Neuron (in vitro differentiated cells): ENCODE measurements at regions not wholly inside any gene's neighbourhood (a gene's known extent, or its start where the extent isn't known, plus 50 kb on each side); places are given as distances from the start of the nearest gene placed in this dataset.

Experiments used
- H2AFZ ChIP-seq: one replicate; pipeline ENCODE4 v1.6.1; 2013; ENCODE audit warnings: low read depth, mild to moderate bottlenecking, inconsistent platforms, low read length, moderate library complexity
- H3K27me3 ChIP-seq: one replicate; pipeline ENCODE4 v1.6.1; 2013; ENCODE audit warnings: low read length; ENCODE audit not compliant: insufficient read depth
- H3K36me3 ChIP-seq: one replicate; pipeline ENCODE4 v1.6.1; 2013; ENCODE audit warnings: low read length; ENCODE audit not compliant: insufficient read depth
- H3K4me1 ChIP-seq: one replicate; pipeline ENCODE4 v1.6.1; 2013; ENCODE audit warnings: low read length; ENCODE audit not compliant: insufficient read depth
- H3K4me3 ChIP-seq: 2 replicates; pipeline ENCODE4 v1.5.1; 2013; ENCODE audit warnings: mild to moderate bottlenecking, low read length, moderate library complexity
- H3K9me3 ChIP-seq: one replicate; pipeline ENCODE4 v1.6.1; 2013; ENCODE audit warnings: low read length

DNA sequence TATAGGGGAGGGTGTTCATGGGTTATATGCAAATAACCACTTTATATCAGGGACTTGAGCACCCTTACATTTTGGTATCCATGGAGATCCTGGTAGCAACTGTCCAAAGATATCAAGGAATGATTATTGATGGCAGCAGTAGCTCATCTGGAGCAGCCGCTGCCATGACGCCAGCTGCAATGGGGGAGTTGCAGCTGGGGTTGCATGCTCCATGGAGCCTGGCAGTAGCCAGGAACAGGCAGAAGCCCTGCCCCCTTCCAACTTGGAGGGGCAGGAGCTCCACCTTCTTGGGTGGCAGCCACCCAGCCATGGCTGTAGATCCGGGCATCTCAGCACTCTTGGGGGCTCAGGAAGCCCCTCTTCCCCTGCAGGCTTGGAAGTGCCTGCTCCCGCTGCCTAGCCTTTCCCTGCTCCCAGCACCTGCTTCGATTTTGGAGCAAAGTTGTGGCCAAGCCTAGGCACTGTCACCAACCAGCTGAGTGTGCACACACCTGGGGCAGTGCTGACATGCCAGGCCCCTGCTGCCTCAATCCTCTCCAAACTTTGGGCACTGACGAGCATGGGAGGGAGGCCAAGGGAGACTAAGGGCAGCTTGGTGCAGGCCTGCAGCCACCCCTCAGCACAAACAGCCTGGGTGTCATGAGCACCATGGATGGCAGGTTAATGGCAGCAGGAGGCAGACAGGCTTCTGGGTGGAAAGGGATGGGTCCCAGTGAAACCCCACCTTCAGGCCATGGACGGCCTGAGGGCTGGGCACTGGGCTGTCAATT is 235.6 kb upstream of the CSNK1A1L start:
- Histone ChIP-seq H3K4me3 (no peak overlapping the region), H3K27me3 (no peaks in the 10 kb centered on the region), H3K4me1 (no peaks in the 10 kb centered on the region), H3K36me3 (no peaks in the 10 kb centered on the region), H3K9me3 (no peaks in the 10 kb centered on the region), H2AFZ (no peak overlapping the region)

DNA sequence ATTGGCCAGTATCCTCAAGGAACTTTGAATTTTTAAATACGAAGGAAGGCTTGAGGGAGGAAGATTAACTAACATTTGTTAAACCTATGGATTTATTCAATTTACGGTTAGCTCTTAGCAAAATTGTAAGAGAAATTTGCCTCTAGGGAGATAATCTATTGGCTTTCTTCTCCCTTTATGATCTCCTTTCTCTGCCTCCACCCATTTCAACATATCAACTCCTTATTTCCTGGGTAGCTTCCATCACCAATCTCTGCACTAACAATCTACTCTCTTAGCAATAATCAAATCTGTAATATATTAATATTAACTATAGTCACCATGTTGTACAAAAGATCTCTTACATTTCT is 233.9 kb upstream of the CSNK1A1L start:
- Histone ChIP-seq H2AFZ (no peak overlapping the region), H3K36me3 (no peaks in the 10 kb centered on the region), H3K9me3 (no peaks in the 10 kb centered on the region), H3K4me1 (no peaks in the 10 kb centered on the region), H3K4me3 (no peak overlapping the region), H3K27me3 (no peaks in the 10 kb centered on the region)

DNA sequence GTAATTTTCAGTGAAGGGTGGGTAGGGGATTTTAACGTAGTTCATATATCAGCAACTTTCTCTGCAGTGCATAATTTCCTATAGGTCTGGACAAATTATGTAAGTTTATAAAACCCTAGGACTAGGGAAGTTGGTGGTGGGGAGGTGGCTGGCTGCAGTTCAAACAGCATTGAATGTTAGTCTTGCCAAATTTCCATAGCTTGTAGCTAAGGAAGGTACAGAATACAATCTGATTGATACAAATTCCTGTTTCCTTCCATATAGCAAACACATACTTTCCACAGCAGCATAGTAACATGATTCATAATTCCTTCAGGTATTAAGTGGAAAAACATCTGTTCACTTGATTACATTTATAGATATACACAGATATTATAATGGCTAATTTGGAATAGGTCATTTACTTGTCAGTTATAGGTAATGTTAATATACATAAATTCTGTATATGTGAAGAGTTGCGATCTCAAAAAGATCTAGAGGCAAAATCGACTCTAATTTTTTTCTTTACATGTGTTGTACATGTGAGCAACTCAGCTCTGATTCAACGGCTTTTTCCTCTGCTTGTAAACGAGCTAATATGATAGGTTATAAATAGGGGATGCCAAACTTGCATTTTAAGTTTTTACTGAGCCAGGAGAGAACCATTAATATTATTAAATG is 233.4 kb upstream of the CSNK1A1L start:
- no peak overlapping the region for H3K4me3 ChIP-seq
- no peaks in the 10 kb centered on the region for H3K4me1 ChIP-seq
- H2AFZ ChIP-seq = no peak overlapping the region
- no peaks in the 10 kb centered on the region for H3K27me3 ChIP-seq
- H3K9me3 ChIP-seq = no peaks in the 10 kb centered on the region
- H3K36me3 ChIP-seq = no peaks in the 10 kb centered on the region

DNA sequence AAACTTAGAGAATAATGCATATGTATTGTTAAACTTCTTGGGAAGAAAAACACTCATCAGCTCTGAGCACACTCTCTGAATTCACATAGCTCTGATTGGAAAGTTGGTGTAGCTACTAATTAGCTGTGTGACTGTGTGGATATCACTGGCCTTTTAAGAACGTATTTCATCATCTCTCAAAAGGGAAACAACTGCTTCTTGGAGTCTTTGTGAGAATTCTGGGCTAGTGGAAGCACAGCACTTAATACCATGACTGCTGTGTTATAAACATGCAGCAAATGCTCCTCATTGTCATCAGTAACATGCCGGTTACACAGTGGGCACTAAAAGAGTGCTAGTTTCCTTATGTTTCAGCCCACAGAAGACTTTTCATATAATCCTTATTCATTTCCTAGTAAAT is 220.9 kb upstream of the CSNK1A1L start:
- H3K4me1 ChIP-seq = no peaks in the 10 kb centered on the region
- H3K27me3 ChIP-seq = no peaks in the 10 kb centered on the region
- H3K4me3 ChIP-seq = no peak overlapping the region
- no peaks in the 10 kb centered on the region for H3K9me3 ChIP-seq
- H2AFZ ChIP-seq = no peak overlapping the region
- no peaks in the 10 kb centered on the region for H3K36me3 ChIP-seq

DNA sequence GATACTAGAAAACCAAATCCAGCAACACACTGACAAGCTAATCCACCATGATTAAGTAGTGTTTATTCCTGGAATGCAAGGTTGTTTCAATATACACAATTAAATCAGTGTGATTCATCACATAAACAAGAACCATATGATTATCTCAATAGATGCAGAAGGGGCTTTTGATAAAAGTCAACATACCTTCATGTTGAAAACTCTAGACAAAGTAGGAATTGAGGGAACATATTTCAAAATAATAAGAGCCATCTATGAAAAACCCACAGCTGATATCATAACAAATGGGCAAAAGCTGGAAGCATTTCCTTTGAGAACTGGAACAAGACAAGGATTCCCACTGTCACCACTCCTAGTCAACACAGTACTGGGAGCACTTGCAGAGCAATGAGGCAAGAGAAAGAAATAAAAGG is 213.6 kb upstream of the CSNK1A1L start:
- Histone ChIP-seq H3K36me3 (no peaks in the 10 kb centered on the region), H2AFZ (no peak overlapping the region), H3K27me3 (no peaks in the 10 kb centered on the region), H3K9me3 (no peaks in the 10 kb centered on the region), H3K4me1 (no peaks in the 10 kb centered on the region), H3K4me3 (no peak overlapping the region)

DNA sequence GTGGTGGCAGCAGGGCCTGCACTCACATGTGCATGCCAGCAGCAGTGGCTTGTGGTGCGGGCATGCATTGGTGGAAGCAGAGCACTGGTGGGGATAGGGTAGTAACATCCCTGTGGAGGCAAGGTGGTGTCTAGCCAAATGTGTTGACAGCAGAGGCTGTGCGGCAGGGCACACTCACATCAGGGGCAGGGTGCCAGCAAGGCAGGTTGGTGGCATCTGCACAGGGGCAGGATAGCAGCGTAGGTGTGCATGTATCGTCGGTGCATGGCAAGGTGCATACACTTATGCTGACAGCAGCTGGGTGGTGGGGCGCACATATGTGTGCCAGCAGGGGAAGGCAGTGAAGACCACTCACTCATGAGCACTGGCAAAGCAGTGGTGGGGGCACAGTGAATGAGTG is 211.5 kb upstream of the CSNK1A1L start:
- Histone ChIP-seq H3K36me3 (no peaks in the 10 kb centered on the region), H3K4me1 (no peaks in the 10 kb centered on the region), H3K9me3 (no peaks in the 10 kb centered on the region), H3K27me3 (no peaks in the 10 kb centered on the region), H3K4me3 (no peak overlapping the region), H2AFZ (no peak overlapping the region)

DNA sequence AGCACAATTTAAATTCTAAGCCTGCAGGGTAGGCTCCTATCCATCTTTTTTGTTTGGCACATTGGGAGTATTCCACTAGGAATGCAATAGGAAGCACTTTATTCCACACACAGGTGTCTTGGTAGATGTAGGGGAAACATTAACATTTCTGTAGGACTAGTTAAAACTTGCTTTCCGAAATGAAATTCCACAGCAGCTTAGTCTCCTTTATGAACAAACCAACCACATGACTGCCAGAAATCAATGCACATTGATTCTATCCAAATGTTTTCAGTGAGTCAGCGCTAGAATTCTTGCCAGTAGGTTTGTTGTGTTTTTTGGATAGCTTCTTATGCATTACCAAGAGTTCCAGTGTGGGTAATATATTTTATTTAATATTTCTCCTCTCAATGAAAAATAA is 207.9 kb upstream of the CSNK1A1L start:
- H3K4me3 ChIP-seq = no peak overlapping the region
- no peaks in the 10 kb centered on the region for H3K4me1 ChIP-seq

DNA sequence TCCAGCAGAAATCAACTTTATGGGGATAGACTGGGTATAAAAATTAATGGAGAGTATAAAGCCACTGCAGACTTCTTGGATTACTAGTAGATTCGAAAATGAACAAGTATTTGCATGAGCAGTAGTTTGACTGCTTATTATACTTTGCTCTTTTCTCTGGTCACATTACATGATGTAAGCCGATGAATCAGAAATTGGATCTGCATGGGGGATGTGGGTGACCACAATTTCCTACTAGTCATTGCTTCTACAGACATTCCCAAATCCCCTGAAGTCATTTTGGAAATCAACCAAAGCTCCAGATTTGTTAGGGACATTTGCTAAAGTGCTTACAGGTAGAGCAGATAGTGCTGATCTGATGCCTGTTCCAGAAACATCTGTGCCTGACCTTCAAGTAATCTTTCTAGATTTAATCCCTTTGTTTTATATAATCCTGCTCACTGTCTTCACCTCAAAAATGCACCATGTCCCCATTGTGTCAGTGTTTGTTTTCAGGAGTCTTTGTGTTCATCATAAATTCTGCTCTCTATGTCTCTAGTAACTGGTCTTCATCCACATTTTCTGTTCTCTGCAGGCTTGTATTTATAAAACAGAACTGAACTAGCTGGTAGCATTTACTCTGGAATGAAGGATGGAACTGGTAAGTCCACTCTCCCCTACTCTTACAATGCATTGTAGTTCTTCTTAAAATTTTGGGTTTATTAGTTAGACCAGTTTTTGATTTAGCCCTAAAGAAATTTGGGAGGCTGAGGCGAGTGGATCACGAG is 201.5 kb upstream of the CSNK1A1L start:
- H3K4me3 ChIP-seq = no peak overlapping the region
- H3K4me1 ChIP-seq = no peaks in the 10 kb centered on the region
- H2AFZ ChIP-seq = no peak overlapping the region
- H3K9me3 ChIP-seq = no peaks in the 10 kb centered on the region
- no peaks in the 10 kb centered on the region for H3K36me3 ChIP-seq
- no peaks in the 10 kb centered on the region for H3K27me3 ChIP-seq

More for the DNA sequence above, 207.9 kb upstream of the CSNK1A1L start:
- H3K36me3 ChIP-seq = no peaks in the 10 kb centered on the region
- H3K27me3 ChIP-seq = no peaks in the 10 kb centered on the region
- H2AFZ ChIP-seq = no peak overlapping the region
- H3K9me3 ChIP-seq = no peaks in the 10 kb centered on the region

DNA sequence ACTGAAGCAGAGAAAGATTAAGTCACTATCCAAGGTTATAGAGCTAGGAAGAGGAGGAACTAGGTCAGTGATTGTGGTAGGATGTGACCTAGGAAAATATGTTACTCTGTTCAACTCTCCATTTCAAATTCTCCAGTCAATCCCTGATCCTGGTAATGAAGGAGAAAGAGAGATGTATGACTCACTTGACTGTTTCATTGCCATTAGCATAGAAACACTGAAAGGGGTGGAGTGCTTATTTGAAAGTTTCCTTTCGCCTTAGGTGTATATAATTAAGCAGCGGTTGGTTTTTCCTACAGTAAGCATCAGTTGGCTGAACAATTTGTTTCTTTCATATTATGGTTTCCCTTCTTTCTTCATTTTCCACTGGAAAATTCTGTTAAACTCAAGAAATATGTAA is 198.1 kb upstream of the CSNK1A1L start:
- H3K36me3 ChIP-seq = no peaks in the 10 kb centered on the region
- H3K4me1 ChIP-seq = no peaks in the 10 kb centered on the region
- no peak overlapping the region for H3K4me3 ChIP-seq
- H3K9me3 ChIP-seq = no peaks in the 10 kb centered on the region
- no peaks in the 10 kb centered on the region for H3K27me3 ChIP-seq
- no peak overlapping the region for H2AFZ ChIP-seq

DNA sequence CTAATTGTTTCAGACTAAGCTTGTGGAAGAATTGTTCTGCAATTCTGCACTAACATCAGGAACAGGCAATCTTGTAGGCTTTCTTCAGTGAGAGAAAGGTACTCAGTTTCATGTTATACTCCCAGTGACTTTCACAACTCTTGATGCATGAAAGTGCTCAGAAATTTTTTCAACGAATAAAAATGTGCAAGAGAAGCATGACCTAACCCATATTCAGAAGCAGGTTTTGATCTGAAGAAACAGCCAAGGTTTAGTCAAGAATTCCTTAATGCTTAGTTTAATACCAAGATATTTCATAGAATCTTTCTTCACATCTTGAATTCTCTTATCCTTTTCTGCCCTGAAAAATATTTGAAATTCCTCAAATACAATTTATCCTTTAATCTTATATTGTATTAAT is 197.2 kb upstream of the CSNK1A1L start:
- no peaks in the 10 kb centered on the region for H3K4me1 ChIP-seq
- no peaks in the 10 kb centered on the region for H3K27me3 ChIP-seq
- no peaks in the 10 kb centered on the region for H3K36me3 ChIP-seq

DNA sequence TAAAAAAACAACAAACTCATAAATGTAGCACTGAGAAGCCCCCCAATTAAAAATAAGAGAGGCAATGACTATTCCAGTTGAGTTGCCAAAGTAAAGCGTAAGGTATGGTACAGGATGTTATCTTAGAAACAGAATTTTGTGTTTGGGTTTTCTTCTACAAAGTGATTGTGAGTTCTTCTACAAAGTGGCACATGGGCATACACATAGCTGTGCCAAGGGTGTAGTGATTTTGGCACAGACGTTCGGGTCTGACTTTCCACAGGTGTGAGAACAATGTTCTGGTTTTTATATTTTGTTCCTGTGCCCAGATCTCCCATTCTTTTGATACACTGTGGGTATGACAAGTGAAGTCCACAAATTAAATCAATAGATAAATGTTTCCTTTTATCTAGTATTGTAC is 190.1 kb upstream of the CSNK1A1L start:
- Histone ChIP-seq H3K9me3 (no peaks in the 10 kb centered on the region), H2AFZ (no peak overlapping the region), H3K4me3 (no peak overlapping the region), H3K36me3 (no peaks in the 10 kb centered on the region), H3K4me1 (no peaks in the 10 kb centered on the region), H3K27me3 (no peaks in the 10 kb centered on the region)

More for the DNA sequence above, 197.2 kb upstream of the CSNK1A1L start:
- Histone ChIP-seq H2AFZ (no peak overlapping the region), H3K9me3 (no peaks in the 10 kb centered on the region), H3K4me3 (no peak overlapping the region)

DNA sequence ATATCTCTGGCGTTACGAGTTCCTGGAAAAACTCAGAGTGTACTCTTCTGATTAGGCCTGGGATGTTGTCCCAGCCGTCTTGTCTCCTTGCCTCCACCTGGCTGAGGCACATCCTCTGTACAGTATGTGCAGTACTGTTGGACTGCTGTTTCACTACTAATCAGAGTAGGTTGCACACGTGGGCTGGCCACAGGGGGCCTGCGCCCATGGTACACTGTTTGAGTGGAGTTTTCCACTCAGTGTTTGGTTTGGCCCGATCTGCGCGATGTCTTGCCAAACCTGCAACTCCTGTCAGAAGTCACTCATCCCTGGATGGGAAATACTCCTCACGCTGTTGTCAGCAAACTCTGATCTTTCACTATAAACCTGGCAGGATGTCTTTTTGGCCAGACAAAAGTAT is 189.6 kb upstream of the CSNK1A1L start:
- no peaks in the 10 kb centered on the region for H3K9me3 ChIP-seq

DNA sequence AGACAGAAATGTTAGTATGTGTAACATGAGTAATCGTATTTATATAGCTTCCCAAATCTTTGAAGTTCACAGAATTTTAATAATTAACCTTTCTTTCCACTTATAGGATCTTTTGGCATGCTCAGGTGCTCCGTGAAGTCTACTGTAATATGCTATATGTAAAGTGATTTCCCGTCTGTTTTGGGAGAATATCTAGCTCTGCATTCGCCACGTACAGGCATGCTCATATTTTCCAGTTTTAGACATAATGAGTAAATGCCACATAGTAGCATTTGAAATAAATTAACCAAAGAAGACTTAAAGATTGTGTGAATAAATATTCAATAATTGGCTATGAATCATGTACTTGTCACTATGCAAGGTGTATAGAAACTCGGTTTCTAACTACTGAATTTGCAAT is 189.0 kb upstream of the CSNK1A1L start:
- Histone ChIP-seq H3K36me3 (no peaks in the 10 kb centered on the region), H3K4me1 (no peaks in the 10 kb centered on the region), H2AFZ (no peak overlapping the region)

More for the DNA sequence above, 189.6 kb upstream of the CSNK1A1L start:
- no peaks in the 10 kb centered on the region for H3K27me3 ChIP-seq
- no peaks in the 10 kb centered on the region for H3K4me1 ChIP-seq
- no peak overlapping the region for H2AFZ ChIP-seq
- no peak overlapping the region for H3K4me3 ChIP-seq
- H3K36me3 ChIP-seq = no peaks in the 10 kb centered on the region

More for the DNA sequence above, 189.0 kb upstream of the CSNK1A1L start:
- H3K27me3 ChIP-seq = no peaks in the 10 kb centered on the region
- no peaks in the 10 kb centered on the region for H3K9me3 ChIP-seq
- H3K4me3 ChIP-seq = no peak overlapping the region
